HepG2 (cell line): ENCODE measurements at regions not wholly inside any gene's neighbourhood (a gene's known extent, or its start where the extent isn't known, plus 50 kb on each side); places are given as distances from the start of the nearest gene placed in this dataset.
A peak's percentile ranks its signal among the peaks of the same experiment; 100 is the strongest.

Source experiments
- FOSL2 ChIP-seq: sonication (generic); formaldehyde crosslinking; IDR thresholded peaks from 2 replicates; pipeline ENCODE4 v1.4.0; 2020; ENCODE audit warnings: missing genetic modification reagents
- HCFC1 ChIP-seq: fragments of 150-350 bp; IDR thresholded peaks from 2 replicates; pipeline ENCODE4 v1.6.1; 2014; ENCODE audit warnings: low read depth, low read length
- JARID2 ChIP-seq: sonication (generic); formaldehyde crosslinking; IDR thresholded peaks from 2 replicates; pipeline ENCODE4 v1.8.1; 2023; ENCODE audit warnings: missing genetic modification reagents, inconsistent platforms; ENCODE audit not compliant: insufficient replicate concordance
- KAT8 ChIP-seq: IDR thresholded peaks from 2 replicates; pipeline ENCODE4 v1.6.1; 2016; ENCODE audit warnings: missing genetic modification reagents, missing compliant biosample characterization
- MAFK ChIP-seq, 2 experiments: IDR thresholded peaks in 1 of 2; conservative IDR thresholded peaks in 1 of 2; 2 replicates each; pipeline ENCODE4 v1.6.1; 2011; ENCODE audit warnings: improper control_type of control experiment in 2 of 2, low read length in 2 of 2
- MNT ChIP-seq: fragments of 450-650 bp; IDR thresholded peaks from 2 replicates; pipeline ENCODE4 v1.6.1; 2016
- NFATC3 ChIP-seq: sonication (generic); formaldehyde crosslinking; IDR thresholded peaks from 2 replicates; pipeline ENCODE4 v1.5.1; 2020; ENCODE audit warnings: mild to moderate bottlenecking, missing genetic modification reagents
- NFE2L2 ChIP-seq: fragments of 150-350 bp; IDR thresholded peaks from 2 replicates; pipeline ENCODE4 v1.6.1; 2014; ENCODE audit warnings: low read length
- NPAS2 ChIP-seq: sonication (generic); formaldehyde crosslinking; IDR thresholded peaks from 2 replicates; pipeline ENCODE4 v1.8.0; 2022; ENCODE audit warnings: mild to moderate bottlenecking, missing genetic modification reagents, borderline replicate concordance
- PHF5A ChIP-seq: IDR thresholded peaks from one replicate; pipeline ENCODE4 v1.6.1; 2018; ENCODE audit warnings: low read depth, missing genetic modification reagents; ENCODE audit not compliant: unreplicated experiment
- RFXAP ChIP-seq: sonication (generic); formaldehyde crosslinking; IDR thresholded peaks from 2 replicates; pipeline ENCODE4 v1.4.0; 2020; ENCODE audit warnings: missing genetic modification reagents, borderline replicate concordance
- TFE3 ChIP-seq: IDR thresholded peaks from 2 replicates; pipeline ENCODE4 v1.6.1; 2016
- ZBTB7B ChIP-seq: sonication (generic); formaldehyde crosslinking; IDR thresholded peaks from 2 replicates; pipeline ENCODE4 v1.4.0; 2020; ENCODE audit warnings: missing genetic modification reagents
- ZNF24 ChIP-seq: fragments of 450-650 bp; IDR thresholded peaks from 2 replicates; pipeline ENCODE4 v1.6.1; 2017; ENCODE audit warnings: antibody characterized with exemption, mild to moderate bottlenecking
- ZNF260 ChIP-seq: sonication (generic); formaldehyde crosslinking; IDR thresholded peaks from 2 replicates; pipeline ENCODE4 v1.4.0; 2020; ENCODE audit warnings: missing genetic modification reagents, low read depth, mild to moderate bottlenecking, borderline replicate concordance
- ZNF431 ChIP-seq: sonication (generic); formaldehyde crosslinking; IDR thresholded peaks from 2 replicates; pipeline ENCODE4 v1.9.0; 2022; ENCODE audit warnings: missing genetic modification reagents, low read depth, mild to moderate bottlenecking, borderline replicate concordance
- ZNF569 ChIP-seq: sonication (generic); formaldehyde crosslinking; IDR thresholded peaks from 2 replicates; pipeline ENCODE4 v1.5.0; 2020; ENCODE audit warnings: mild to moderate bottlenecking, missing genetic modification reagents, moderate library complexity, borderline replicate concordance
- TF ChIP-seq, protein P1 (sequence below): sonication (generic); formaldehyde crosslinking; IDR thresholded peaks from 2 replicates; pipeline ENCODE4 v1.4.0; 2020; ENCODE audit warnings: mild to moderate bottlenecking, missing genetic modification reagents, borderline replicate concordance
- TF ChIP-seq, protein P2 (sequence below): sonication (generic); formaldehyde crosslinking; IDR thresholded peaks from 2 replicates; pipeline ENCODE4 v1.4.0; 2020; ENCODE audit warnings: missing genetic modification reagents, borderline replicate concordance
- TF ChIP-seq, protein P3 (sequence below): sonication (generic); formaldehyde crosslinking; IDR thresholded peaks from 2 replicates; pipeline ENCODE4 v1.4.0; 2020; ENCODE audit warnings: mild to moderate bottlenecking, missing genetic modification reagents

DNA sequence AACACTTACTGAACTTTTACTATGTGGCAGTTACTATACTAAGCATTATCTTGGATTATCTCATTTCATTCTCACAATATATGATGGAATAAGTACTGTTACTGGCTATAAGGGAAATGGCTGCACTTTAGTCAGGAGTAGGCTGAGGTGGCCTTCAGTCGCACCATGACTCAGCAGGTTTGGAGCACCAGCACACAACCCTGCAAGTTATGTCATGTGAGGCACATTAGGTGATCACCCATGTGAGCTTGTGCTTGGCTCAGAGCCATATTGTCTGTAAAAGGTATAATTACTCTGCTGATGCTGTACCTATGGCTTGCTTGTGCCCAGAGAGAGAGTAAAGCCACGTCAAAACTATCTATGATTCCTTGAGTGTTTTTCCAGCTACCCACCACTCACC, 54.1 kb upstream of the TIPARP start (continued):
- TF ChIP-seq NPAS2 (no peak), ZNF24 (no peak), ZNF569 (no peak), TFE3 (CRISPR knock-in tag) (no peak), KAT8 (CRISPR knock-in tag) (0 out of 2 replicates have a peak, but pooled peaks have one; percentile 30), PHF5A (CRISPR knock-in tag) (no peak), ZNF260 (no peak), RFXAP (CRISPR knock-in tag) (no peak), HCFC1 (no peak), FOSL2 (CRISPR knock-in tag) (peak; percentile 49; the same call in 1 of the 2 replicates), MNT (no peak), JARID2 (CRISPR knock-in tag) (no peak), ZBTB7B (CRISPR knock-in tag) (no peak), ZNF431 (CRISPR knock-in tag) (no peak), NFATC3 (CRISPR knock-in tag) (no peak), MAFK (conservative IDR thresholded peaks at IDR 0.05 in 1 of 2, IDR thresholded peaks at IDR 0.05 in 1 of 2; ENCODE audit: low read length in 2 of 2) (peak; percentile 89 to 95), NFE2L2 (peak; percentile 98)
- TF ChIP-seq, protein P1, sequence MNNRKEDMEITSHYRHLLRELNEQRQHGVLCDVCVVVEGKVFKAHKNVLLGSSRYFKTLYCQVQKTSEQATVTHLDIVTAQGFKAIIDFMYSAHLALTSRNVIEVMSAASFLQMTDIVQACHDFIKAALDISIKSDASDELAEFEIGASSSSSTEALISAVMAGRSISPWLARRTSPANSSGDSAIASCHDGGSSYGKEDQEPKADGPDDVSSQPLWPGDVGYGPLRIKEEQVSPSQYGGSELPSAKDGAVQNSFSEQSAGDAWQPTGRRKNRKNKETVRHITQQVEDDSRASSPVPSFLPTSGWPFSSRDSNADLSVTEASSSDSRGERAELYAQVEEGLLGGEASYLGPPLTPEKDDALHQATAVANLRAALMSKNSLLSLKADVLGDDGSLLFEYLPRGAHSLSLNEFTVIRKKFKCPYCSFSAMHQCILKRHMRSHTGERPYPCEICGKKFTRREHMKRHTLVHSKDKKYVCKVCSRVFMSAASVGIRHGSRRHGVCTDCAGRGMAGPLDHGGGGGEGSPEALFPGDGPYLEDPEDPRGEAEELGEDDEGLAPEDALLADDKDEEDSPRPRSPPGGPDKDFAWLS: no peak
- TF ChIP-seq, protein P2, sequence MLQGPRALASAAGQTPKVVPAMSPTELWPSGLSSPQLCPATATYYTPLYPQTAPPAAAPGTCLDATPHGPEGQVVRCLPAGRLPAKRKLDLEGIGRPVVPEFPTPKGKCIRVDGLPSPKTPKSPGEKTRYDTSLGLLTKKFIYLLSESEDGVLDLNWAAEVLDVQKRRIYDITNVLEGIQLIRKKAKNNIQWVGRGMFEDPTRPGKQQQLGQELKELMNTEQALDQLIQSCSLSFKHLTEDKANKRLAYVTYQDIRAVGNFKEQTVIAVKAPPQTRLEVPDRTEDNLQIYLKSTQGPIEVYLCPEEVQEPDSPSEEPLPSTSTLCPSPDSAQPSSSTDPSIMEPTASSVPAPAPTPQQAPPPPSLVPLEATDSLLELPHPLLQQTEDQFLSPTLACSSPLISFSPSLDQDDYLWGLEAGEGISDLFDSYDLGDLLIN (CRISPR knock-in tag): no peak
- TF ChIP-seq, protein P3, sequence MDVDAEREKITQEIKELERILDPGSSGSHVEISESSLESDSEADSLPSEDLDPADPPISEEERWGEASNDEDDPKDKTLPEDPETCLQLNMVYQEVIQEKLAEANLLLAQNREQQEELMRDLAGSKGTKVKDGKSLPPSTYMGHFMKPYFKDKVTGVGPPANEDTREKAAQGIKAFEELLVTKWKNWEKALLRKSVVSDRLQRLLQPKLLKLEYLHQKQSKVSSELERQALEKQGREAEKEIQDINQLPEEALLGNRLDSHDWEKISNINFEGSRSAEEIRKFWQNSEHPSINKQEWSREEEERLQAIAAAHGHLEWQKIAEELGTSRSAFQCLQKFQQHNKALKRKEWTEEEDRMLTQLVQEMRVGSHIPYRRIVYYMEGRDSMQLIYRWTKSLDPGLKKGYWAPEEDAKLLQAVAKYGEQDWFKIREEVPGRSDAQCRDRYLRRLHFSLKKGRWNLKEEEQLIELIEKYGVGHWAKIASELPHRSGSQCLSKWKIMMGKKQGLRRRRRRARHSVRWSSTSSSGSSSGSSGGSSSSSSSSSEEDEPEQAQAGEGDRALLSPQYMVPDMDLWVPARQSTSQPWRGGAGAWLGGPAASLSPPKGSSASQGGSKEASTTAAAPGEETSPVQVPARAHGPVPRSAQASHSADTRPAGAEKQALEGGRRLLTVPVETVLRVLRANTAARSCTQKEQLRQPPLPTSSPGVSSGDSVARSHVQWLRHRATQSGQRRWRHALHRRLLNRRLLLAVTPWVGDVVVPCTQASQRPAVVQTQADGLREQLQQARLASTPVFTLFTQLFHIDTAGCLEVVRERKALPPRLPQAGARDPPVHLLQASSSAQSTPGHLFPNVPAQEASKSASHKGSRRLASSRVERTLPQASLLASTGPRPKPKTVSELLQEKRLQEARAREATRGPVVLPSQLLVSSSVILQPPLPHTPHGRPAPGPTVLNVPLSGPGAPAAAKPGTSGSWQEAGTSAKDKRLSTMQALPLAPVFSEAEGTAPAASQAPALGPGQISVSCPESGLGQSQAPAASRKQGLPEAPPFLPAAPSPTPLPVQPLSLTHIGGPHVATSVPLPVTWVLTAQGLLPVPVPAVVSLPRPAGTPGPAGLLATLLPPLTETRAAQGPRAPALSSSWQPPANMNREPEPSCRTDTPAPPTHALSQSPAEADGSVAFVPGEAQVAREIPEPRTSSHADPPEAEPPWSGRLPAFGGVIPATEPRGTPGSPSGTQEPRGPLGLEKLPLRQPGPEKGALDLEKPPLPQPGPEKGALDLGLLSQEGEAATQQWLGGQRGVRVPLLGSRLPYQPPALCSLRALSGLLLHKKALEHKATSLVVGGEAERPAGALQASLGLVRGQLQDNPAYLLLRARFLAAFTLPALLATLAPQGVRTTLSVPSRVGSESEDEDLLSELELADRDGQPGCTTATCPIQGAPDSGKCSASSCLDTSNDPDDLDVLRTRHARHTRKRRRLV (CRISPR knock-in tag): no peak
